NCI-H1436 (cell line): ENCODE measurements at regions not wholly inside any gene's neighbourhood (a gene's known extent, or its start where the extent isn't known, plus 50 kb on each side); places are given as distances from the start of the nearest gene placed in this dataset.
A peak's percentile ranks its signal among the peaks of the same experiment; 100 is the strongest.

Experiments used
- DNase-seq: peaks from one replicate; lab custom pipeline; 2025; lab: John Stamatoyannopoulos, UW

DNA sequence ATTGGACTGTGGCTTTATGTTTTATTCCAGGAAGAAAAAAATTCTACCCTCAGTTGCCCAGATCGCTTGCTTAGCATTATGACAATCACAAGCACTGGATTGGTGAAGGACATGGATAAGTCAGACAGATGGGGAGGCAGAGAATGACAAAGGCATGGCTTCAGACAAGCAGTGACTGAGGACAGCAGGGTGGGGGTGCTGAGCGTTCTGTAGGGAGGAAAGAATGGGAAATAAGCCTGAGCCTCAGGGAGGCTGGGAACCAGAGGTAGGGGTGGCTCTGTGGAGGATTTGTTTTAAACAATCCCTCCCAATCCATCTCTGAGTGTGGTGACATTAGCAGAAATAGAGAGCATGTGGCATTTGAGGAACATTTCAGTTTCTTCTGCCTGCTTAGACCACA, 896.9 kb downstream of the CCSER2 start:
- DNase-seq: no peak

DNA sequence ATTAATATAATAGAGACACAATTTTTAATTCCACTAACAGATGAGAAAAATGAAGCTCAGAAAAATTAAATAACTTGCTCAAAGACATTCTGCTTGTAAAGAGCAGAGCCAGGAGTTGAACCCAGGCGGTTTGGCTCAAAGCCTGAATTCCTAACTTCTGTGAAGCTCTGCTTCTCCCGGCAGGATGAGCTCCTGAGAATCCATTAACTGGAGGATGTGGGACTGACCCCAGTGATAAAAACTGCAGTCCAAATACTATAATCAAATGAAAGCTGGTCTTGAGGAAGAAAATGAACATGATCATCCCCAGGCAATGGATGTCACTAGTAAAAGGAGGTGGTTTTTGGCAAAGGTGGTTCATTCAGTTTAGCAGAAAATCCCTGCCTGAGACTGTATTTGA, 898.2 kb downstream of the CCSER2 start:
- no peak for DNase-seq

DNA sequence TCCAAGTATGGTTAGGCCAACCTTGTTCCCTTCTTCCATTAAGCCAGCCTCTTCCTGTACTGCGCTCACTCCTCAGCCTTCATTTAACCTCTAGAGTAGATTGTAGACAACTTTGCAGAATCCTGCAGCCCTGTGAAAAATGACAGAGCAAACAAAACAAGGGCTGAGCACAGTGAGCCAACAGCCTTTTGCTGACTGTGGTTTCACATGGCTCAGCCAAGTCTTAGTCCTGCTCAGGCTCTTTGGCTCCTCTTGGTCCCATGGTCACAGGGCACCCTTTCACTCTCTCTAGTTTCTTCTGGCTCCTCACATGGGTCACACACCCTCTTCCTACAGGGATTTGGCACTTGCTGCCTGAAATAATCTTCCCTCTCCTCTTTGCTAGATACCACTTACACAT, 900.3 kb downstream of the CCSER2 start:
- DNase-seq: no peak

- no peak for DNase-seq
Measured at GRCh38 chr10:85231534-85232270, 903.3 kb downstream of the CCSER2 start.

- no peak for DNase-seq
Measured at GRCh38 chr10:85235258-85235657, 906.9 kb downstream of the CCSER2 start.

DNA sequence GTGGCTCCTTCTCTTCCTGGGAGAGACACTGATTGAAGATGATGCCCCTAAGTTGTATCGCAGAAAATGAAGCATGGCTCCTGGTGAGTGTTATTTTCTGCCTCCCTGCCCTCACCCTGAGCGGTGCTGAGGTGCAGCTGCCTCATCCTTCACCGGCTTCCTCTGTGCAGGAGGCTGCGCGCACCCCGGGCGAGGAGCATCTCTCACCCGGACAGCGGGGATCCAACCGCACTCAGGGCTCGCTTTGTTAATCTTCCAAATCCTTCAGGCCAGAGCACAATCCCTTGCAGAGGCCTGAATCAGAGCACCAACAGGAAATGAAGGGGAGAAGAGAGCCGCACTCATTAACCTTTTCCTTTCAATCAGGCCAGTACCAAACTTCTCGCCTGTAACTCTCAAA, 910.3 kb downstream of the CCSER2 start:
- no peak for DNase-seq

- DNase-seq: no peak
Measured at GRCh38 chr10:85250304-85250703, 921.9 kb downstream of the CCSER2 start.

GRCh38 chr10:85256481-85256880, 928.1 kb downstream of the CCSER2 start:
- no peak for DNase-seq

- DNase-seq: no peak
Measured at GRCh38 chr10:85259908-85260307, 931.5 kb downstream of the CCSER2 start.

DNA sequence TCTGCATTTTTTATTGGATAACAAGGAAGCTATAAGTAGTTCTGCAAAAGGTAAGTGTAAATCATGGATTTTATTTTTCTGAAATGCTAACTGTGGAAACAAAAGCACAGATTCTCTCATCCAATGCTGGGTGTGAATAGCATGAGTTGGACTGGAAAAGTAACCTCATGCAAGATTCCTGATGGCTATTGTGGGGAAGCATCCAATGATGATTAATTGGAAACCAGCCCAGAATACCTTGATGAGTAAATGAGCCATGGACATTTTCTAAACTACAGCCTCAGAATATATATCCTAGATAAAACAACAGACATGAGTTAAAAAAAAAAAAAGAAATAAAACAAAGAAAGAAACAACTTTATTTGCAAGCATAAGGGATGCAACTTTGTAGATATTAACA, 934.6 kb downstream of the CCSER2 start:
- DNase-seq: no peak

GRCh38 chr10:85265121-85265520, 936.7 kb downstream of the CCSER2 start:
- DNase-seq: no peak

- DNase-seq: no peak
Measured at GRCh38 chr10:85266808-85267207, 938.4 kb downstream of the CCSER2 start.

DNA sequence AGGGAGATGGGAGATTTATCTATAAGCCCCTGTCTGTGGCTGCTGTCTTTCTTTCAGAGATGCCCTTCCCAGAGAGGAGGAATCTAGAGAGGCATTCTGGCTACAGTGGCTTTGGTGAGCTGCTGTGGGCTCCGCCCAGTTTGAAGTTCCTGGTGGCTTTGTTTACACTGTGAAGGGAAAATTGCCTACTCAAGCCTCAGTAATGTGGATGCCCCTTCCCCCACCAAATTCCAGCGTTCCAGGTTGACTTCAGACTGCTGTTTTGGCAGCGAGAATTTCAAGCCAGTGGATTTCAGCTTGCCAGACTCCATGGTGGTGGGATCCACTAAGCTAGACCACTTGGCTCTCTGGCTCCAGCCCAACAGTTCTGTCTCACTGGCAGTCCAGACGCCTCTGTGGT, 951.6 kb downstream of the CCSER2 start:
- DNase-seq: no peak

- DNase-seq: no peak
Measured at GRCh38 chr10:85284778-85285770, 956.7 kb downstream of the CCSER2 start.

GRCh38 chr10:85293483-85293882, 965.1 kb downstream of the CCSER2 start:
- DNase-seq: no peak

DNA sequence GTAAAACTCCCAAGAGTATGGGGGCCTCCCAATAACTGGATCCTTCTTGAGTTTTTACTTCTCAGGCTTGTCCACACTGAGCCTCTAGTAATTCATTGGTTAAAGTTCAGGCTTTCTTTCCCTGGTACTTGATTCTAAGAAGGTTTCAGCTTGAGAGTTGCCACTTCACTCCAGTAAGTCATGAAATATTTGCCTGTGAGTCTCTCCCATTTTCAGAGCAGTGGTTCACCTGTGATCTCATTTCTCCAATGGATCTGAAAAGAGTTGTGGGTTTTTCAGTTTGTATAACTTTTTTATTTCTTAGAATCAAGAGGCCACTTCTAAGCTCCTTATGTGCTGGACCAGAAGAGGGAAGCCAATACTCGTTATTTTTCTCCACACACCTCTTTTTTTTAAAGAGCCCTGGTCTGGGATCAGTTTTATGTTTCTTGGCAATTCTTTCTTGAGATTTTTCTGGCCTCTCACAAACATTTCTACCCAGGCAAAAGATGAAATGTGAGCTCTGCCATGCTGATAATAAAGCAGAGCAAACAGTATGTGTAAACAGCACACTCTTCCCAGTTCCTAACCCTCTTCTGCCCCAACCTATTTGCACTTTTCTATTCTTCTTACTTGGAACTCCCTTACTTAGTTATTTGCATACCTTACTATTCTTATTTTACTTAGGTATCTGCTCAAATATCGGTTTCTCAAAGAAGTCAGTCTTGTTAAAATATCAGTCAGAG, 983.4 kb downstream of the CCSER2 start:
- no peak for DNase-seq

- DNase-seq: no peak
Measured at GRCh38 chr10:85315657-85316056, 987.3 kb downstream of the CCSER2 start.

DNA sequence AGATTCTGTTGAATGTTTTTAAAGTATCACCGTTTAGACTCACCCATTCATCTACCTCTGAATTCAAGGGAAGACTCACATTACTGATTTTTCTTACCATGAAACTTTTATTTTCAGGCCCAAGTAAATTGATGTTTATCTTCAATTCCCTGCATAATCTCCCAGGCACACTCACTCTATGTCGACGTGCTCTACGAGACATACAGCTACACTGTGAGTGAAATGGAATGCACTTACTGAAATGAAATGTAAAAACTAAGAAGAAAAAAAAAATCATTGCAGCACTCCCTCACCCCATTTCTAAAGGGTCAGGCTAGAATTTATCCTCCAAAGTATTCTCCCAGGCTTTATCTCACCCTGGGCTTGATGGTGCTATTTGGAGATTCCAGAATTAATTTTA, 987.9 kb downstream of the CCSER2 start:
- DNase-seq: no peak

GRCh38 chr10:85317827-85318226, 989.4 kb downstream of the CCSER2 start:
- DNase-seq: no peak

DNA sequence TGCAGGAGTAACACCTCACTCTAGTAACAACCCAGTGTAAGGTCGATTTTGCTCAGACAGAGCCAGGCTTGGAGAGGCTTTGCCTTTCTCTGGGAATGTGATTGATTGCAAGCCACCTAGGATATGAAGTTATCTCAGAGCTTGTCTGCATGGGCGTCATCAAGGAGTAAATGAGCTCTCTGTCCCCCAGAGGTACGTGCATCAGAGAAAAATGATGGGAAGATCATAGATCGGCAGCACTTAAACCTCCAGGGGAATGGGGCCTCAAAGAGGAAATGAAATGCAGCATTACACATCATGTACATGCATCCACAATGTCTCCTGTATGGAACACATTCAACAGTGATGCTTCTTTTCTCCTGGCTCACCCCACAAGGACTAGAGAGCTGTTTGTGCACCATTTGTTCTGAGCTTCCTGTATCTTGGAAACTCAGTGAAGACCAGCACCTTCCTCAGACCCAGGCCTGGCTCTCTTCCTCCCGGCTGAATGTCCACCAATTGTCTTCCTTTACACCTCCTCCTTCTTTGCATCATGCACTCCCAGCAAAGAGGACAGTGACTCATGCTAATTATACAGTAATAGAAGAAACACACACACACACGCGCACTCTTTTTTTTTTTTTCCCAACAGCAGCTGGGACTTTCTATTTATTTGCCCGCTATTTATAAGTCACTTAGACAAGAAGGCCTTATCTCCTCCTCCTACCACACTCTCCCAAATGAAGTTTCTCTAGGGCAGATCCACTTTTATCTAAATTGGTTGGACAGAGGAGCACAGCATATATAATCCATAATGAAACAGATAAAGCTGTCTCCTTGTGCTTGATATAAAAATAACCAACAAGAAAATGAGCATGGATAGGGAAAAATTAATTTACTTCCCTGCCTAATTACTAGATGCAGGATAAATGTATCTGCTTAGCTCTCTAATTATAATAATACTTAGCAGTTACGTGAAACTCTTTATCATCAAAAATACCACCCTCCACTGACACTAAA, 990.7 kb downstream of the CCSER2 start:
- peak; percentile 29 for DNase-seq

DNA sequence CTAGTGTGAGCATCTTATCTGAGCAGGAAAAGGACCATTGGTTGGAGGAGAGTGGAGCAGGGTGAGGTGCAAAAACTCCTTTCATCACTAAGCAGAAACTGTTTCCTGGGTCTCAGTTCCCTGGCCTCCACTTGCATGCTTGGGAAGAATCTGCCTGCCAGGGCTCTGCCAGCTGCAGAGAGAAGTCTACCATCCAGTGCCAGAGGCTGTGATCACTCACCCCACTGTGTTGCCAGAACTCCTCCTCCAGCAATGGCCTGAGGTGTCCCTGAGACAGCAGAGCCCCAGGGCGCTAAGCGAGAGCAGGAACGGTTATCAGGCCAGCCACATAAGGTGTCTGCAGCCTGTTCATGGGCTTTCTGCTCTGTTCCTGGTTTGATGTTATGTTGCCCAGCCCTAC, 991.4 kb downstream of the CCSER2 start:
- DNase-seq: no peak
